HT1080 (cell line): ENCODE measurements at regions not wholly inside any gene's neighbourhood (a gene's known extent, or its start where the extent isn't known, plus 50 kb on each side); places are given as distances from the start of the nearest gene placed in this dataset.
A peak's percentile ranks its signal among the peaks of the same experiment; 100 is the strongest.

ENCODE experiments used
- DNase-seq: peaks from one replicate; pipeline ENCODE4 v3.0.0-alpha.2; 2015; ENCODE audit warnings: low read depth

- DNase-seq = no peak
Measured at GRCh38 chr20:57857118-57857517, 147.3 kb upstream of the PMEPA1 start.

DNA sequence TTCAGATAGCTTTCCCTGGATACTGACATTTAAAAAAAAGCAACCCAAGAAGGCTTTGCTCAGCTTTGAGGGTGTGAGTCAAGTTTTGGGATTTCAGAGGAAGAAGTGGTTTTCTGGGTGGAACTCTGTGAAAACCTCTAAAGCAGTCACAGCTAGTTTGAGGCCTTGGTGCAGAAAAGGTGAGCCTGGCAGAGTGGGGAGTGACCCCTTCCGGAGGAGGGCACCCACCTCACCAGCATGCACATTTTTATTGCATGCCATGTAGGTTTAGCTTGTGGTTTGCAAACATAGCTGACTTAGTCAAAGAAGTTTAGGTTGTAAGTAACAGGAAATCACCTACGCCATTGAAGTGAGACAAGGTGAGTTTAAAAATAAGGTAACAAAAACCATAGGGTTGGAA, 146.8 kb upstream of the PMEPA1 start:
- no peak for DNase-seq

- DNase-seq = peak; percentile 34
Measured at GRCh38 chr20:57851796-57852195, 142.0 kb upstream of the PMEPA1 start.

GRCh38 chr20:57851025-57851682, 141.3 kb upstream of the PMEPA1 start:
- DNase-seq = no peak

DNA sequence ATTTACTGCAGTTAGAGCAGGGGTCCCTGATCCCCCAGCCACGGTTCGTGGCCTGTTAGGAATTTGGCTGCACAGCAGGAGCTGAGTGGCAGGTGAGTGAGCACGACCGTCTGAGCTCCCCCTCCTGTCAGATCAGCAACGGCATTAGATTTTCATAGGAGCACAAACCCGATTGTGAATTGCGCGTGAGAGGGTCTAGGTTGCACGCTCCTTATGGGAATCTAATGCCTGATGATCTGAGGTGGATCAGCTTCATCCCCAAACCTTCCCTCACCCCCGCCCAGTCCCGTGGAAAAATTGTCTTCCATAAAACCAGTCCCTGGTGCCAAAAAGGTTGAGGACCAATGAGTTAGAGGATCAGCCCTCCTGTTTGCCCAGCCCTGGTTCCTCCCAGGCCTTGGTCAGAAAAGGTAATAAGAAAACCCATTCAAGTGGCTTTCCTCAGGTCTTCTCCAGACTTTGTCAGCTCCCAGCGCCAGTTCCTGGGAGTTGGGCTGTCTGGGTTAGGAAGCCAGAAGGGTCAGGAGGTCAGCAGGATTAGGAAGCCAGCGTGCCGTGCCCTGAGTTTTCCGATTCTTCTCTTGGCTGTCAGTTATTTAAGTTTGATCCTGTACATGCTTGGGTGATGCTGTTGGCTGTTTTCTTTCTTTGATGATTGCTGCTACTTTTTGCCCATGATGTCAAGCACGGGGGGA, 139.9 kb upstream of the PMEPA1 start:
- DNase-seq = no peak

DNA sequence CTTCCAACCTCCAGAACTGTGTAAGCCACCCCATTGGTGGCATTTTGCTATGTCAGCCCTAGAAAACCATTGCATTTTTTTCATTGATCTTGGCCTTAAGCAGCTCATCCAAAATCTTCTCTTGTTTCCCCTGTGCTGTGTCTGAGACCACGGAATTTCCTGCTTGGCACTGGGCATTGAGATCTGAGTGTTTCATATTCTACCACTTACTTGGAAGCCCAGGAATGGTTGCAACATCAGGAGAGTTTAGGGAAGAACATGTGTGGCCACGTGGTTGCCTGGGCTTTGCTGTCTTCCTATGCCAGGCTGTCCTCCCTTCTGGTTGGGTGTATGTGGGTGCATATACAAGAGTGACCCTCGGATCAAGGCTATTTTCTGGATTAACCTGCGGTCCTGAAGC, 139.3 kb upstream of the PMEPA1 start:
- no peak for DNase-seq

GRCh38 chr20:57848282-57848681, 138.5 kb upstream of the PMEPA1 start:
- DNase-seq = no peak

DNA sequence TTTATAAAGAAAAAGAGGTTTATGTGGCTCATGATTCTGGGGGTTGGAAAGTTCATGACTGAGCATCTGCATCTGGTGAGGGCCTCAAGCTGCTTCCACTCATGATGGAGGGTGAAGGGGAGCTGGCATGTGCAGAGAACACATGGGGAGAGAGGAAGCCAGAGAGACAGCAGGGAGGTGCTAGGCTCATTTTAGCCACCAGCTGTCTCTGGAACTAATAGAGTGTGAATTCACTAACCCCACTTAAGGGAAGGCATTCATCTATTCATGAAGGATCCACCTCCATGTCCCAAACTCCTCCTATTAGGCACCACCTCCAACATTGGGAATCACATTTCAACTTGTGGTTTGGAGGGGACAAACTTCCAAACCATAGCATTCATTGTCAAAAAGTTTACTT, 137.3 kb upstream of the PMEPA1 start:
- DNase-seq = no peak

GRCh38 chr20:57844626-57845596, 135.1 kb upstream of the PMEPA1 start:
- DNase-seq = no peak

DNA sequence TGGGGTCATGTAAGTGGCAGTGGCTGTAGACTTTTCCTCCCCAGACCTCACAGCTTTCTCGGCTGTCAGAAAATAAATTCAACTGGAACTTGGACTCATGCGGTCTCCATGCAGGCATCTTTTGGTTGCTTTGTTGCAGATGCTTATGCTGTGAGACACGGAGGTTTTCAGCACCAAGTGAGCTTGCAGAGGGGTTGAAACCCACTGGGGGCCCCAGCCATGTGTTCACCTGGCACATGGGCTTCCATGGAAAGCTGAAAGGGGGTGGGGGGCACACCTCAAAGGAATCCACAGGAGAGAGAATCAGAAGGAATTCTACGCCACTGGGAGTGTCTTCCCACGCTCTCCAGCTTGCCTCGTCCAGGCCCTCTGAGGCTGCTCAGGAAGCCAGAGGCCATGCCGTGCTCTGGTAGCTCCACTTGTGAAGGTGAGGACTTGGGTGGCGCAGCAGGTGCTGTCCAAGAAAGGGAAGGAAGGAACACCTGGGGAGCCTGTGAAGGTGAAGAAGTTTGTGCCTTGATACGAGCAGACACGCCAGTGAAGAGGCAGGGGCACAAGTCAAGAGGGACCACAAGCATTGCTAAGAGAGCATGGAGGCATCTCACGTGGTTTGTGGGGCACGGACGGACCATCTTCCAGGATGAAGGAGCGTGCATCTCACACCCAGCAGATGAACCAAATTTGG, 134.3 kb upstream of the PMEPA1 start:
- DNase-seq = no peak

- DNase-seq = no peak
Measured at GRCh38 chr20:57842720-57843119, 132.9 kb upstream of the PMEPA1 start.

- no peak for DNase-seq
Measured at GRCh38 chr20:57841297-57841866, 131.6 kb upstream of the PMEPA1 start.

- DNase-seq = no peak
Measured at GRCh38 chr20:57840504-57841296, 130.9 kb upstream of the PMEPA1 start.

DNA sequence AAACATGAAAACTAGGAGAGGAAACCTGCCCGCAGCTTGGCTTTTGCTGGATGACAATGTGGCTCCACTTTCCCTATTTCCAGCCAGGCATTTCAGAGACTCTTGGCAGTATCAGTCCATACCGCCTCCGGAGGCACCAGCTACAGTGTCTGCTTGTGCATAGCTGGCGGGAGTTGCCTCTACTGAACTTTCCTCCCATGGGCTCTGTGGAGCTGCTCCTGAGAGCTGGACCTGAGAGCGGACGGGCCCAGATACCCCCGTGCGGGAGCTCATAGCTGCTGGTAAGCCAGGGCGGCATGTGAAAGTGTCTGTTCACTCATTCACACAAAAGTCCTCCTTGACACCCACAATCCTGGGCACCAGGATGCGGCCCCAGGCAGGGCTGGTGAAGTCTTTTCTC, 130.3 kb upstream of the PMEPA1 start:
- no peak for DNase-seq

GRCh38 chr20:57838670-57839151, 128.9 kb upstream of the PMEPA1 start:
- DNase-seq = no peak

DNA sequence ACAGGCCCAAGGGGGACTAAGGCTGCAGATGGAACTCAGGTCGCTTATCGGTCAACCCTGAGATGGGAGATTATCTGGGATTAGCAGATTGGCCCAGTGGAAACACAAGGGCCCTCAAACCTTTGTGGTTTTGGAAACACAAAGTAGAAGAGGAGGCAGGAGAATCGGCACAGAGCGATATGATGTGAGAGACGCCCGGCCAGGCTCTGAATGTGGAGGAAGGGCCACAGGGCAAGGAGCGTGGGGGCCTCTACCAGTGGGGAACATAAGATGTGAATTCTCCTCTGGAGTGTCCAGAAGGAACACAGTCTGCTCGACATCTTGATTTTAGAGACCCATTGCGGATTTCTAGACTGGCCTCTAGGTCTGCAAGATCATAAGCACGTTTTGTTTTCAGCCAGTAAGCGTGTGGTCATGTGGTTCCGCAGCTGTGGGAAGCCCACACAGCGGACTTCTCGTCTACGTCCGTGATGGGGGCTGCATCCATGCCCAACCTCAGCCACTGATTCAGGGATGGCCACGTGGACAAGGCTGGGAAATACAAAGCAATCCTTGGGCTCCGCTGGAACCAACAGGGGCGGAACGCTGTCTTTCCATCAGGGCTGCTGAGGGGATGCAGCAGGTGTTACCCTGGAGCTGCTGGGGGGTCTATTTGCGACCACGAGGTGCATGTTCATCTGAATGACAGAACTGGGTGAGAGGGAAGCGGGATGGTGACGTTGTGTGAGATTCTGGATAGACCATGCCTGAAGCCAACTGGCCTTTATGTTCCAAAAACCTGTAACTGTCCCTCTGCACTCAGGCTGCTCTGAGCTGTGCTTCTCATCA, 127.6 kb upstream of the PMEPA1 start:
- DNase-seq = no peak

DNA sequence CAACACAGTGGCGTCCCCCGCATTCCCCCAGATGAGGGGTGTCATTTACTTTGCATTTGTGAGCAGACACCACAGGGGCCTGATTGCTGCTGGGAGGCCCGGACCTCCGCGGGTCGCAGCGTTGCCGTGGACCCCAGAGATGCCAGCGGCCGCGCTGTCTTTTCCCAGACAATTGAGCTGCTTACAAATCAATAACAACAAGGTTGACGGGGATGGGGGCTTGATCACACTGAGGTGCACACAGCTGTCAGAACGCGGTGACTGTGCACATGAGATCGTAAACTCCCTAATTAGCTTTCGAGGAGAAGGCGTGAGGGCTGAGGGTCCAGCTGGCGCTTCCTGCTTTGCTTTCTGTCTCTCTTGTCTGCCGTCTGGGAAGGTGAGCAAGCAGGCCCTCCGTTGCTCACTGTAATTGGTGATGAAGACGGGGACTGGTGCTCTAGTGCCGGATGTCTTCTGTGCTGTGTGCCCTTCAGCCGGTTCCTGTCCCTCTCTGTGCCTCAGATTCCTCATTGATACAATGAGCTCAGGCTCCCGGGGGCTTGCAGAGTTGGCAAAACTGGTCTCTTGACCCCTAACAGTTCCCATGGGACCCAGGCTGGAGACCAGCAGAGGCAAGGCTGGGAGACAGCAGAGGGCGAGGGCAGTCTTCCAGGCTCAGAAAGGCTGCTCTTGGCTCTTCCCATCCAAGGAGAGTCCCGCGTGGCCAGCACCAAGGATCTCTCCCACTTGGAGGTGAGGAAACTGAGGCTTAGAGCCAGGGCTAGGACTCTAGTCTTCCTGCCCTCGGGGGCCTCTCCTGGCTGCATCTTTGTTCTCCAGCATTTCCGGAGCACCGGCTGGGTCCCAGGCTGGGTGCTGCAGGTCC, 126.0 kb upstream of the PMEPA1 start:
- DNase-seq = no peak

GRCh38 chr20:57835074-57835452, 125.2 kb upstream of the PMEPA1 start:
- DNase-seq = no peak
